ES-I3 (cell line): ENCODE measurements at regions not wholly inside any gene's neighbourhood (a gene's known extent, or its start where the extent isn't known, plus 50 kb on each side); places are given as distances from the start of the nearest gene placed in this dataset.
"Not testable (repeated sequence)": the region's sequence is repeated elsewhere in the genome, so short reads cannot be mapped to it uniquely, and the experiment has no call there.

Experiments used
- H3K36me3 ChIP-seq: 2 replicates; pipeline ENCODE4 v1.6.1; 2013; ENCODE audit warnings: mild to moderate bottlenecking, low read length, control low read depth, moderate library complexity; ENCODE audit not compliant: insufficient read depth
- H3K4me1 ChIP-seq: 2 replicates; pipeline ENCODE4 v1.6.1; 2013; ENCODE audit warnings: mild to moderate bottlenecking, control low read depth, low read length; ENCODE audit not compliant: insufficient read depth
- H3K9ac ChIP-seq: 2 replicates; pipeline ENCODE4 v1.6.1; 2013; ENCODE audit warnings: low read depth, mild to moderate bottlenecking, low read length, moderate library complexity
- H3K9me3 ChIP-seq: 2 replicates; pipeline ENCODE4 v1.6.1; 2013; ENCODE audit warnings: mild to moderate bottlenecking, low read length, moderate library complexity; ENCODE audit not compliant: control insufficient read depth, insufficient read depth

DNA sequence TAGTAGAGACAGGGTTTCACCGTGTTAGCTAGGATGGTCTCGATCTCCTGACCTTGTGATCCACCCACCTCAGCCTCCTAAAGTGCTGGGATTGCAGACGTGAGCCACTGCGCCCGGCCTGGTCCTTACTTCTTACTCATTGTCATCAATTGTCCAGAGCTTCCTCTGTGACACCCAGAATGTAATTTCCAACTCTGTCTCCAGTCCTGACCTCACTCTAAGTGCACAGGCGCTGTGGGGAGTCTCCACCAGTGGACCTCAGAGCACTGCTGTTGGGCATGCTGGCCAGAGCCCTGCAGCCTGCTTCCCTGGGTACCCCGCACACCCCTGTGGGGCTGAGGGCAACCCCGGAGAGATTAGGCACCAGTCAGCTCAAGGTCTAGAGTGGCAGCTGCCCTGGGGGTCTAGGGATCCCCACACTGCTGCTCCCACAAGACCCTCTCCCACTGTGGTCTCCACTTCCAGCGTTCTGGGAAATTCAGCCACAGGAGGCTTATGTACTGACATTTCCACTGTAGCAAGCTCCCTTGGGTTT lies 1140.3 kb downstream of the TBC1D22A start:
- Histone ChIP-seq H3K4me1 (no peaks in the 10 kb centered on the region), H3K36me3 (no peaks in the 10 kb centered on the region), H3K9ac (no peak overlapping the region), H3K9me3 (no peaks in the 10 kb centered on the region)

DNA sequence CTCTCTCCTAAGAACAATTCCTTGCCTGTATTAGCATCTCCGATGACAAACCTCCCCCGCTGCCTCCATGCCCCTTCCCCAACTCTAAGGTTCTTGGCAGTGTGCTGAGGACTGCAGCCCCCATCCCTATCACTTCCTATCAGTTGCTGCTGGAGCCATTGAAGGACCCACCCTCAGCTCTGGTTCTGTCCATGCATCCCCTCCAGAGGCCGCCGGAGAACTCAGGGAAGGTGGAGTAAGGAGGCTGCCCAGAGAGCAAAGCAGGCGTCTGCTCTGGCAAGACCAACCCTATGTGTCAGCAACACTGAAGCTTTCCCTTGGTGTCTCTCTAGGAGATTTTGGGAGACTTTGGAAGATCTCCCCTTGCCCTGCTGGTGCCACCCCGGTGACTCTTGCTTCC lies 1139.5 kb downstream of the TBC1D22A start:
- Histone ChIP-seq H3K9me3 (no peaks in the 10 kb centered on the region), H3K9ac (no peak overlapping the region), H3K4me1 (no peaks in the 10 kb centered on the region), H3K36me3 (no peaks in the 10 kb centered on the region)

DNA sequence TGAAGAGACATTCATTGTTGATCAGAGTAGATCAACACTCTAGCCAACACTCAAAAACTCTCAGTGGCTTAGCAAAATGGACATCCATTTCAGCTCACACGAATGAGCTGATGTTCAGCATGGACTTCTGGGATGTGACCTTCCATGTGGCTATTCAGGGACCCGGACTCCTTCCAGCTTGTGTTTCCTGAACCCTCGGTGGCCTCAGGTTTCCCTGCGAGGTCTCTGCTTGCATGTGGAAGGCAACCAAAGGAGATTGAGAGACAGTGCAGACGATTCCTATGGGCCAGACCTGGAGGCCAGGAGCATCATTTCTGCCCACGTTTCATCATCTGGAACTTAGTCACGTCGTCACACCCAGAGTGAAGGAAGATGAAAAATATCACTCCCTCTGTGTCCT lies 1137.4 kb downstream of the TBC1D22A start:
- H3K36me3 ChIP-seq = no peaks in the 10 kb centered on the region
- no peaks in the 10 kb centered on the region for H3K4me1 ChIP-seq
- H3K9ac ChIP-seq = no peak overlapping the region
- no peaks in the 10 kb centered on the region for H3K9me3 ChIP-seq

DNA sequence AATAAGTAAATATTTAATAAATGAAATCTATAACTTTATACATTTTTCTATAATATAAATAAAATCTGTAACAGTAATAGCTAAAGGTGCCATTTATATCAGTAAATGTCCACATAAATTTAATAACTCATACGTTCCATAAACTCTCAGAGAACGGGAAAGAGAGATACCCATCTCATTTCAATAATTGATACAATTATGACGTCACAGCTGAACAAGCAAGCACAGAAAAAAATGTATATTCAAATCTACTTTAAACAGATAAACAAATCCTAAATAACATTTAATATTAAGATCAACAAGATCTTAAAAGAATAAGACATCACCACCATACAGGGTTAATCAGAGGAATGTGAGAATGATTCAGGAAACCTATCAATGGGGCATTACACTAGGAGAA lies 1136.5 kb downstream of the TBC1D22A start:
- no peak overlapping the region for H3K9ac ChIP-seq
- H3K36me3 ChIP-seq = no peaks in the 10 kb centered on the region
- no peaks in the 10 kb centered on the region for H3K4me1 ChIP-seq
- no peaks in the 10 kb centered on the region for H3K9me3 ChIP-seq

DNA sequence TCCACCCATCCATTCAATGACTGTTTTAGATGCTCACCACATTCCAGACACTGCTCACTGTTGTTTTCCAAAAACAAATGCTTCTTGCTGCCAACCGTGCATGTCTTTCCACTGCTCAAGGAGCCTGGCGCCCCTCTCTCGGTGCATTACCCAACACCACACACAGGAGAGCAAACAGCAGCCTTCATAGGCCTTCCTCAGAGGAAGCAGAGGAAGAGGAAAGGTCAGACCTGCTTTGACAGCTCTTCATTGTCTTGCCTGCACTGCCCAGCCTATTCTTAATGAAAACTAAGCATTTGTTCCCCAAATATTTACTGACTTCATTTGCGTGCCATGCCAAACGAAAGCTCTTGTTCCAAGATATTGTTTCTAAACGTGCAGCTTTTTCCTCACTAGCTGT lies 1129.2 kb downstream of the TBC1D22A start:
- Histone ChIP-seq H3K4me1 (no peaks in the 10 kb centered on the region), H3K36me3 (no peaks in the 10 kb centered on the region), H3K9ac (no peak overlapping the region), H3K9me3 (no peaks in the 10 kb centered on the region)

DNA sequence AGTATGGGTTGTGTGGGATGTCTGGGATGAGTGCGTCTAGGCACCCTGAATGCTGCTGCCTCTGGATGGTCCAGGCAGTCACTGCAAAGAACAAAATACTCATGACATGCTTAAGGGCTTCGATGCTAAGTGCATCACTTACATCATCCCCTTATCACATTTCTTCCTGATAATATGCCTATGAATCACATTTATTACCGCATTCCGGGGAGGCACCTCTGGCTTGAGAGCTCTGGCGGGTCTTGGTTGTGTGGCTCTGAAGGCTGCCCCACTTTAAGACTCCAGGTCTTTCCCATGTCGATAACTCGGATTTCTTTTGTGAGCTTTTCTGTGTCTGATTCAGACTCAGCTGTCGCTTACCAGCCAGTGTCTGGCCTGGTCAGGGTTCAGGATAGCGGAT lies 1126.4 kb downstream of the TBC1D22A start:
- Histone ChIP-seq H3K36me3 (no peaks in the 10 kb centered on the region), H3K9me3 (no peaks in the 10 kb centered on the region), H3K9ac (no peak overlapping the region), H3K4me1 (no peaks in the 10 kb centered on the region)

DNA sequence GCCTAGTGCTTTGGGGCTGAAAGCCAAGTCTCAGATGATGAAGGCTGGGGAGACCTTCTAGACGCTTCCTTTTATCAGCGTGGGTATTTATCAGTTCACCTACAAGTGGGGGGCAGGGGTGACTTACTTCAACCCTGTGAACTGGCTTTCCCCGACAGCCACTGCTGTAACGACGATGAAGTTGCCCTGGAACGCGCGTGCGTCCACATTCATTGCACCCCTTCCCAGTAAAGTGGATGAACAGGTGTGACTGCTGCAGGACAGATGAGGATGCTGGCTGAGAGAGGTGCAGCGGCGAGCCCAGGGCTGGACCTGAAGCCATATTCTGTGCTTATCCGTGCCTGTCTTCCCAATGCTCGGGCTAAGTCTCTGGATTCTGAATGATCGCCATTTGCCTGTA lies 1122.3 kb downstream of the TBC1D22A start:
- Histone ChIP-seq H3K9me3 (no peaks in the 10 kb centered on the region), H3K4me1 (no peaks in the 10 kb centered on the region), H3K9ac (no peak overlapping the region), H3K36me3 (no peaks in the 10 kb centered on the region)

DNA sequence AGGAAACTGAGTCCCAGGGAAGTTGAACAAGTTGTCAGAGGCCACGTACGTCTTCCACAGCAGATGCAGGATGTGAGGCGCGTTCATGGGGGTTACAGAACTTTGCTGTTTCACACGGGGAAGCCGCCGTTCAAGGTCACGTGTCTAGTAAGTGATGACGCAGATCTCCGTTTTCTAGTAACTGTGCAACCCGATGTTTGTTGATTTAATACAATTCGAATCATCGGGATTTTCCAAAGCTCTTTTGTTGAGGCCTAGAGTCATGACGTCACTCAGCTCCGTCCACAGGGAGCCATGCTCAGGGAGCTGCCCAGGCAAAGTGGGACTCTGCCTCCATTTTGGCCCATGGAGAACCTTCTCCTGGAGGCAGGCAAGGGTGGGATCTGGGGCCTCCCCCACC lies 1121.8 kb downstream of the TBC1D22A start:
- no peak overlapping the region for H3K9ac ChIP-seq
- H3K4me1 ChIP-seq = no peaks in the 10 kb centered on the region
- H3K36me3 ChIP-seq = no peaks in the 10 kb centered on the region
- no peaks in the 10 kb centered on the region for H3K9me3 ChIP-seq

DNA sequence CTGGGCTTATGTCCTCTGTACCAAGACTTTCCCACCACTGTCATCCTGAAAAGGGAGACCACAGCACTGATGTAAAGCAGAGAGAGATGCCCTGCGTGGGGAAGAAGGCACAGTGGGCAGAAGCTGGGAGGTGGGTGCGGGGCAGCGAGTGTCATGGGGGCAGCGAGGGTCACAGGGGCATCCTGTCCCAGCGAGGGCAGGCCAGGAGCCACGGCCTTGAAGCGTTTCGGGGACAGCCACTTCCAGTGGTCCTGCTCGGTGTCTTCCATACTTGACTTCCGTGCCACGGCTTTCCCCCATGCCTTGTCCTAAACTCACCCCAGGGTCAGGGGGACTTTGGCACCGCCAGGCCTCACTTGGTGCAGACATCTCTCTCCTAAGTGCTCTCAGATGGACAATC lies 1121.3 kb downstream of the TBC1D22A start:
- Histone ChIP-seq H3K9ac (no peak overlapping the region), H3K4me1 (no peaks in the 10 kb centered on the region), H3K9me3 (no peaks in the 10 kb centered on the region), H3K36me3 (no peaks in the 10 kb centered on the region)

DNA sequence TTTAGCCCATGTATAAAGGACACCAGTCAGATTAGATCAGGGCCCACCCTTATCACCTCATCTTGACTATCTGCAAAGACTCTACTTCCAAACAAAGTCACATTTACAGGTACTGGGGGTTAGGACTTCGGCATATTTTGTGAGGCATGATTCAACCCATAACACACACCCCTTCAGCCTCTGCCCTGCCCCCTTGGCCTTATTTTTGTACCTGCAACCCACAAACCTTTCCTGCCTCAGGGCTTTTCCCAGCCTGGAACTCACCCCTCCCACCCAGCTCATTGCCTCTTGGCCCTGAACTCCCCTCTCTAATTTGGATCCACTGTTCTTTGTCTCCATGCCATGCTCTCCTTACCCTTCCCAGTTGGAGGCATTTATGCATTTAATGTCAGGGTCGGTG lies 1116.9 kb downstream of the TBC1D22A start:
- Histone ChIP-seq H3K9ac (no peak overlapping the region), H3K4me1 (no peaks in the 10 kb centered on the region), H3K9me3 (no peaks in the 10 kb centered on the region), H3K36me3 (no peaks in the 10 kb centered on the region)

DNA sequence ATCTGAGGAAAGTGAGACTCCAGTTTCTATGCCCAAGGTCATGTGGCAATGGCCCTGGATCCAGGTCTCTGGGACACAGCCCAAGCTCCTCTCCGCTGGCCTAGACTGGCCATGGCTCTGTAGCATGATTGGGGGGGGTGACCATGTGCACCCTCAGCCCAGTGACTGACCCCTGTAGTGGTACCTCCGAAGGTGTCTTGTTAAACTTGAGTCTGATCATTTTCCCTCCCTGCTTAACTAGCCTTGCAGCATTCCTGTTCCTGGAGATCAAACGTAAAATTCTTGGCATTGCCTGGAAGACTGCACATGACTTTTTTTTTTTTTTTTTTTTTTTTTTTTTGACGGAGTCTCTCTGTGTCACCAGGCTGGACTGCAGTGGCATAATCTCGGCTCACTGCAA lies 1116.0 kb downstream of the TBC1D22A start:
- no peak overlapping the region for H3K9ac ChIP-seq
- H3K9me3 ChIP-seq = no peaks in the 10 kb centered on the region
- H3K36me3 ChIP-seq = no peaks in the 10 kb centered on the region
- H3K4me1 ChIP-seq = no peaks in the 10 kb centered on the region

DNA sequence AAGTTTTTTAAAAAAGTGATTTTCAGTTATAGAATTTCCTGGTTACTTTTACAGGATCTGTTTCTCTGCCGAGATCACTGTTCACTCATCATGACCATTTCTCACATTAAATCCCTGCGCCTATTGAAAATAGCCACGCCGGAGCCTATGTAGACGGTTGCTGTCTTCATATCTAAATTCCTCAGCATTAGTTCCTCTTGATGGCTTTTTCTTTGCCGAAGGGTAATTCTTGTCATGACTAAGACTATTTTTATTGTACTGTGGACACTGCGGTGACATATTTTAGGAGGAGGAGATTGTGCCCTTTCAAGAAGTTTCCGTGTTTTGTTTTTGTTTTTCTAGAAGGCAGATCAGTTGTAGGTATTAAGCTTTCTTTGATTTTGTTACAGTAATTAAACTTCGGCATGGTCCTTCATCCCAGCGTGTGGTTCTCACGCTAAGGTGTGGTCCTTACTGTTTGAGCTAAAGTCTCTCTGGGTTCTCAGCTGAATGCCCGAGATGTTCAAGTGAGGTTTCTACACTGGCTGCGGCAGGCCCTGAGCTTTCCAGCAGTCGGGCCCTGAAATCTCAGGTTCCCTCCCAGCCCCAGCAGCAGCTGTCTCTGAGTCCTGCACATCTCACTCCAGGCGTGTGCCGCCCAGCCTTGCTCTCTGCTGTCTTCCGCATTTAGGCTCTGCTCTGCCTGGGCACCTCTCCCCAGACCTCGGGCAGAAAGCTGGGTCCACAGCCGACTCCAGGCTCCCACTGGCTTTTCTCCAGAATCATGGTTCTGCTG lies 1110.5 kb downstream of the TBC1D22A start:
- no peaks in the 10 kb centered on the region for H3K36me3 ChIP-seq
- H3K9me3 ChIP-seq = peaks cover 2% of the 10 kb centered on the region; the same call in 1 of the 2 replicates
- H3K4me1 ChIP-seq = no peaks in the 10 kb centered on the region
- no peak overlapping the region for H3K9ac ChIP-seq

DNA sequence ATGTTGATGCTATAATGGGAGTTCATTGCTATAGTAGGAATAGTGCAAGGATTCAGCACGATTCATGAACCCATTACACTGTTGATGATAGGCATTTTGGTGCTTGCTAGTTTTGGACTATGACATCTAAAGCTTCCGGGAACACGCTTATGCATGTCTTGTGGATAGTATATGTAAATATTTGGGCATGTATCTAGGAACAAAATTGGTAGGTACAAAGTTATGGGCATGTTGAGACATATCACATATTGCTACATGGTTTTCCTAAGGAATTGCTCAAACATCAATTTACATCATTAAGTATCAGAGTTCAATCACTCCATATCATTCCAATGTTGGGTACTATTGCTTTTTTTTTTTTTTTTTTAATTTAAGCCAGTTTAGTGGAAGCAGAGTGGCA lies 1103.2 kb downstream of the TBC1D22A start:
- no peak overlapping the region for H3K9ac ChIP-seq
- no peaks in the 10 kb centered on the region for H3K4me1 ChIP-seq
- peaks cover 3% of the 10 kb centered on the region; the same call in 1 of the 2 replicates for H3K9me3 ChIP-seq
- H3K36me3 ChIP-seq = no peaks in the 10 kb centered on the region

DNA sequence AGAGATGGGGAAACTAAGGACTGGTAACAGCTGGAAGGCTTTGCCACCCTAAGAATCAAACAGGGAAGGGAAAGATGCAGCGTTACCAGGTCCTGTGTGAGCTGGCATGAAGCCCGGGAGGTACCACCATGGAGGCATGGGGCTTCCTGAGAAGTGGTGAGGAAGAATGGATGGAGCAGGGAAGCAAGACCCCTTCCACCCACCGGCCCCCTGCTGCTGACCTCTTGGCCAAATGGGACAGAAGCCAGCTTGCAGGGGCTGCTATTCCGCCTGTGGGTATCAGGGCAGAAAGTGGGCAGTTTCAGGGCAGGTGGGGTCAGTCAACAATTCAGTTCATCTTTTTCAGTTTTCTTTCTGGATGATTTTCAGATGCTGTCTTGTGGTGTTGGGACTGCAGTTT lies 1099.9 kb downstream of the TBC1D22A start:
- Histone ChIP-seq H3K9ac (no peak overlapping the region), H3K4me1 (no peaks in the 10 kb centered on the region), H3K36me3 (no peaks in the 10 kb centered on the region), H3K9me3 (no peaks in the 10 kb centered on the region)

DNA sequence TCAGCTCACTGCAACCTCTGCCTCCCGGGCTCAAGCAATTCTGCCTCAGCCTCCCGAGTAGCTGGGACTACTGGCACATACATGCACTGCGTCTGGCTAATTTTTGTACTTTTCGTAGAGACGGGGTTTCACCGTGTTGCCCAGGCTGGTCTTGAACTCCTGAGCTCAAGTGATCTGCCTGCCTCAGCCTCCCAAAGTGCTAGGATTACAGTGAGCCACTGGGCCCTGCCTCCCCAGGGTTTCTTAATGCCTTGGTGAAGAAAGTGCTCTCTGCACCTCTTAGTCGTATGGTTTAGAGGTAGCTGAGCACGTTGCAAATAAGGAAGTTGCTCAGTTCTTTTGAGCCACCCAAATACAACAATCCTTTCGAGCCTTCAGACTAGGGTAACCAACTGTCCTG lies 1098.5 kb downstream of the TBC1D22A start:
- H3K9me3 ChIP-seq, H3K9ac ChIP-seq: not testable (repeated sequence)

More for the DNA sequence above, 1098.5 kb downstream of the TBC1D22A start:
- H3K4me1 ChIP-seq, H3K36me3 ChIP-seq: not testable (repeated sequence)
